ENCODE measurements at regions not wholly inside any gene's neighbourhood (a gene's known extent, or its start where the extent isn't known, plus 50 kb on each side); places are given as distances from the start of the nearest gene placed in this dataset.

DNA sequence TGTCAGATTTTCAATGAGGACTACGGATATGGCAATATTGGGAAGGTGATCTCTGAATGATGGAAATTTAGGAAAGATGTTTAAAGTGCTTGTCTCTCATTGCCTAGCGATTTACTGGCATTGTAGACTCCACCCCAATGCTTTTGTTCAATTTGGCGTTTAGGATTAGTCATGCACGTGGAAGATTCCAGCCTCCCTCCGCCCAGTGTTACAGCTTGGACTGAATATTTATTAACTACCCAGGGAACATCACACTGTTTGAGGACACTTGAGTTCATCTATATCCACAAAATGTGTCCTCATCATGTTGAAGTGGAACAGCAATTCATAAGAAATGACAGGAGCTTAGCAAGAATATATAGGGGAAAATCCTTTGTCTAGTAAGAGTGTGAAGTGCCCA lies 738.8 kb upstream of the RBFOX1 start:
- H3K4me1 Mint-ChIP-seq: no peaks in the 10 kb centered on the region
- CTCF ChIA-PET: no interaction called here
- H3K9me3 Mint-ChIP-seq: peaks cover 19% of the 10 kb centered on the region
- no peaks in the 10 kb centered on the region for H3K27me3 Mint-ChIP-seq
- H3K36me3 Mint-ChIP-seq (ENCODE audit: low read depth): no peaks in the 10 kb centered on the region
- DNase-seq: no peak
- H3K4me3 Mint-ChIP-seq: no peak overlapping the region
- POLR2A ChIA-PET: no interaction called here
- no peak overlapping the region for H3K27ac Mint-ChIP-seq

DNA sequence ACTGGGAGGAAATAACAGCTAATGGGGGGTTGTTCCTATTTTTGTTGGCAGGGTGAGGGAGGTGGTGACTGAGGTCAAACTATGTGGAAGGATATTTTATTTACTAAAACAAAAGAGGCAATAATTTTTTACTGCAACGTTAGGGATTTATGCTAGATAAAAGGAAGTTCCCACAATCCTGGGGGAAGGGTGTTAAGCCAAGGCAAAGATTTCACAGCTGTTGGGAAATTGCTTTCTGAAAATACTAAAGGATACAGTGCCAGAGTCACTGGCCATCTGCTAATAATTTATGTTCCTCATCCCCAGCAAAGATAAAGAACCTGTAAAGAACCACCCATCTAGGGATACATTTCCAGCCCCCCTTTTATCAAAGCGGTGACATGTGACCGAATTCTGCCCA lies 756.0 kb upstream of the RBFOX1 start:
- no peaks in the 10 kb centered on the region for H3K4me1 Mint-ChIP-seq
- ChIA-PET CTCF (no interaction called here), POLR2A (no interaction called here)
- no peaks in the 10 kb centered on the region for H3K27me3 Mint-ChIP-seq
- H3K9me3 Mint-ChIP-seq: peaks cover 8% of the 10 kb centered on the region
- no peak for DNase-seq
- no peaks in the 10 kb centered on the region for H3K36me3 Mint-ChIP-seq (ENCODE audit: low read depth)
- H3K27ac Mint-ChIP-seq: no peak overlapping the region
- no peak overlapping the region for H3K4me3 Mint-ChIP-seq

DNA sequence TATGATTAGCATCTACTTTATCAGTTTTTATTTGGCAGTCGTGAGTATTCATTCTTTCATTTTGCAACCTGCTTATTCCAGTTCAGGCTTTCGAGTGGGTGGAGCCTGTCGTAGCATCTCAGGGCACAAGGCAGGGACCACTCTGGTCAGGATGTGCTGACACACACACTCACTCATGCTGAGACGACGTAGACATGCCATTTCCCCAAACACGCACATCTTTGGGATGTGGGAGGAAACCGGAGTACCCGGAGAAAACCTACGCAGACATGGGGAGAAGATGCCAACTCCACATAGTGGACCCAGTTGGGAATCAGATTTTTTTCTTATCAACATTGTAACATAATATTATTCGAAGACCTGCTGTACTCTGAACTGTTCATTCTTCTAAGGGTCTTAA lies 756.5 kb upstream of the RBFOX1 start:
- Mint-ChIP-seq H3K4me3 (no peak overlapping the region), H3K9me3 (peaks cover 8% of the 10 kb centered on the region), H3K27ac (no peak overlapping the region), H3K36me3 (ENCODE audit: low read depth) (no peaks in the 10 kb centered on the region), H3K4me1 (no peaks in the 10 kb centered on the region), H3K27me3 (no peaks in the 10 kb centered on the region)
- DNase-seq: no peak
- CTCF ChIA-PET: no interaction called here
- POLR2A ChIA-PET: no interaction called here

DNA sequence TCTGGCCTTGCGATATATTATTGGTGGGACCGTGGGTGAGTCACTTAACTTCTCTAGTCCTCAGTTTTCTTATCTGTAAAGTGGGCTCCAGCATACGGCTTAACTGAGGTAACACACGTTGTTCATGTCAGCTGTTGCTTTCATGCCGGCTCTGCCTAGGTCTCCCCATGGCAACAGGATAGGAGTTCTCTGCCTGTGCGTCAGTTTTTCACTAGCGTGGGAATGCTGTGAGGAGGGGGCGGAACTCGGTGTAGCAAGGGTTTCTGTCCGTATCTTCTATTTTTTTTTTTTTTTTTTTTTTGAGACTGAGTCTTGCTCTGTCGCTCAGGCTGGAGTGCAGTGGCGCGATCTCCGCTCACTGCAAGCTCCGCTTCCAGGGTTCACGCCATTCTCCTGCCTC lies 758.5 kb upstream of the RBFOX1 start:
- CTCF ChIA-PET: no interaction called here
- Mint-ChIP-seq H3K27me3 (no peaks in the 10 kb centered on the region), H3K4me3 (no peak overlapping the region), H3K4me1 (no peaks in the 10 kb centered on the region), H3K27ac (no peak overlapping the region), H3K9me3 (peaks cover 8% of the 10 kb centered on the region), H3K36me3 (ENCODE audit: low read depth) (no peaks in the 10 kb centered on the region)
- POLR2A ChIA-PET: no interaction called here
- DNase-seq: no peak

DNA sequence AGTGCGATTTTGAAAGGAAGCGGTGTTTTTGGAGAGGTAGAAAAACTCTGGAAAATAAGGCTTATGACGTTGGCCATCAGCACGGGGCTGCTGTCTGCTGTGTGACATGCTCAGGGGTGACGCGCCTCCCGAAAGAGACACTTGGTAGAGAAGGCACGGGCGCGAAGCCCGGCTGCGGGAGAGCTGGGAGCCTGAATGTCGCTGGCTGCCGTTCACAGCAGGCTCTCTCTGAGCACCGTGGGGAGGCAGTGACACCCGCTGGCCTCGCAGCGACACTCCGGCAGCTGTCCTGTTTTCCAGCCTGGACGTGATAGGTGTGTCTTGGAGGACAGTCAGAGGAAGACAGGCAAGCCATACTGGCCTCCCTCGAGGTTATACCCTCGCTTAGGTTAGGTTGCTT lies 759.1 kb upstream of the RBFOX1 start:
- H3K9me3 Mint-ChIP-seq: peaks cover 8% of the 10 kb centered on the region
- H3K27ac Mint-ChIP-seq: no peak overlapping the region
- ChIA-PET POLR2A (no interaction called here), CTCF (no interaction called here)
- H3K4me1 Mint-ChIP-seq: no peaks in the 10 kb centered on the region
- H3K4me3 Mint-ChIP-seq: no peak overlapping the region
- no peak for DNase-seq
- no peaks in the 10 kb centered on the region for H3K27me3 Mint-ChIP-seq
- H3K36me3 Mint-ChIP-seq (ENCODE audit: low read depth): no peaks in the 10 kb centered on the region

DNA sequence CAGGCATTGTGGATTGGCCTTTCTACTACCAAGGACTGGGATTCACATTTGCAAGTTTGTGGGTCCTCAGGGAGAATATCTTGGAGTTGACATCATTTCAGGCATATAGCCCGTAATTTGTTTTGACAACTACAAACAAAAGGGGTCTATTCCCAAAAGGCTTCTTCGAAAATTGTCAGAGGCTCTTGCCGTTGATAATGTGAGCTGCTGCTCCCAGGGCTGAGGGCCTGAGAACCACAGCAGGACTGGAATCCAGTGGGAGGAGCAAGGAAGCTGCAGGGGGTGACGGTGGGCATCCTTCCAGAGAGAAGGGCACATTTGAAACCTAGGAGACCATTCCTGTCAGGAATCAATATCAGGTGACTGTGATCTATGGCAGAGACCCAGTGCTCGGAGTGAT lies 761.6 kb upstream of the RBFOX1 start:
- CTCF ChIA-PET: no interaction called here
- no peaks in the 10 kb centered on the region for H3K27me3 Mint-ChIP-seq
- POLR2A ChIA-PET: no interaction called here

DNA sequence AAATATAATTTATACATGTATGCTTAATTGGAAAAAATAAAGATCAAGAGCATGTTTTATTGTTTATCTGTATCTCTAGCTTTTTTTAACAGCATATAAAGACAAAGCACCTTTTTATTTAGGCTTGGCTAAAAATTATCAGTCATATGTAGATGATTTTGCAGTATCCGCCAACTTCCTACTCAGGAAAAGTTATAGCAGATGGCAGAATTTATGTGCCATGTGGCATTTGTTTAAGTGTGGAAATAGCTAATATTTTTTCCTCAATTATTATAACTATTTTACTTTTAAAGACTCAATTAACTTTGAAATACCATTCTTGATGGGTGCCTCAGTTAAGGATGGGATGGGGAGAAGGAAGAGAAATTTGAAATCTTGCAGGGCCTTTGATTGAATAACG lies 762.1 kb upstream of the RBFOX1 start:
- no peak overlapping the region for H3K27ac Mint-ChIP-seq
- H3K4me1 Mint-ChIP-seq: no peaks in the 10 kb centered on the region
- ChIA-PET CTCF (no interaction called here), POLR2A (no interaction called here)
- no peaks in the 10 kb centered on the region for H3K27me3 Mint-ChIP-seq
- peaks cover 5% of the 10 kb centered on the region for H3K9me3 Mint-ChIP-seq
- DNase-seq: no peak
- H3K4me3 Mint-ChIP-seq: no peak overlapping the region
- no peaks in the 10 kb centered on the region for H3K36me3 Mint-ChIP-seq (ENCODE audit: low read depth)

More for the DNA sequence above, 761.6 kb upstream of the RBFOX1 start:
- Mint-ChIP-seq H3K4me1 (no peaks in the 10 kb centered on the region), H3K4me3 (no peak overlapping the region), H3K36me3 (ENCODE audit: low read depth) (no peaks in the 10 kb centered on the region), H3K27ac (no peak overlapping the region), H3K9me3 (peaks cover 5% of the 10 kb centered on the region)
- no peak for DNase-seq

DNA sequence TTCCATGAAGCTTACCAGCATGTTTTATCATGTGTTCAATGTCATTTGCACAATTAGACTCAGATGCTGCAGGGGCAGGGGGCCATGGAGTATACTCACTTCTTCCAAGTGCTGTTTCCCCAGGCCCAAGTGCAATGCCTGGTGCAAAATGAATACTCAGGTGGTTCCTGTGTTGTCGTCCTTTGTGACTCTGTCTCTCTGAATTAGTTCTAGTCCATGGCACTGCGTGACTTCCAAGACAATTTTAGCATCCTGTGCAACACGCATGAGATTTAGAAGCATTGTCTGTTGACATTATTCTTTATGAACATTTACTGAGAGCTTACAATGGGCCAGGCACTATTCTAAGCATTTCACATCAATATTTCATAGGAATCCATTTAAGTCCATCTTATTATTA lies 769.7 kb upstream of the RBFOX1 start:
- ChIA-PET POLR2A (no interaction called here), CTCF (no interaction called here)
- no peaks in the 10 kb centered on the region for H3K27me3 Mint-ChIP-seq
- no peak overlapping the region for H3K4me3 Mint-ChIP-seq
- no peak for DNase-seq
- H3K27ac Mint-ChIP-seq: no peak overlapping the region
- peaks cover 12% of the 10 kb centered on the region for H3K9me3 Mint-ChIP-seq
- H3K36me3 Mint-ChIP-seq (ENCODE audit: low read depth): no peaks in the 10 kb centered on the region
- no peaks in the 10 kb centered on the region for H3K4me1 Mint-ChIP-seq

DNA sequence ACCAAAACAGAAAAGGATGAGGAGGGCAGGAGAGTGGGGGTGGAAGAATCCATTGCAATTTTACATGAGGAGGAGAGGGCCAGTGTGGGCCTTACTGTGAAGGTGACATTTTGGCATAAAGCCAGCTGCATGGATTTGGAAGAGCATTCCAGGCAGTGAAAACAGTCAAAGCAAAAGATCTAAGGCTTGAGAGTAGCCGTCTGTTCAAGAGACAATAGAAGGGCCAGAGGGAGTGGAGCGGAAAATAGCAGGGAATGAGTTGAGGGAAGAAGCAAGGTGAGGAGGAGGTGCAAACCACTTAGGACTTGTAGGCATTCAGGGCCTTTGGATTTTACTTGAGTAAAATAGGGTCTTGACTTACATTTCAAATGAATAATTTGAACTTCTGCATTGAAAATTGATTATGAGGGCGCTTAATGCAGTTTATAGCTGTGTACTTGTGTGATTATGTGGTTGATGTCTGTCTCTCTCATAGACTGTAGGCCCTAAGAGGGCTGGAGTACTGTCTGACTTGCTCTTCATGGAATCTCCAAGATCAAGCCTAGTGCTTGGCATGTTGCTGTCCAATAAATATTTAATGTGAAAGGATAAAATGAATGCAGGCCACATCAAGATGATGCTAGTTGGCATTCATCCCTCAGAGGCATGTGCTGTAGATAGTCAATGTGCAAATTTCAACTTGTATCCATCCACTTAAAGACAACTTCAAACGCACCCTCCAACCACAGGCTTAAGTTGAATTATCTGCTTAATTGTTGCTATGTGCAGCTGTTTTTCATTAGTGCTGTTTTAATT lies 772.1 kb upstream of the RBFOX1 start:
- ChIA-PET POLR2A (no interaction called here), CTCF (no interaction called here)
- no peak overlapping the region for H3K4me3 Mint-ChIP-seq
- DNase-seq: no peak
- no peaks in the 10 kb centered on the region for H3K4me1 Mint-ChIP-seq
- no peaks in the 10 kb centered on the region for H3K36me3 Mint-ChIP-seq (ENCODE audit: low read depth)
- H3K27ac Mint-ChIP-seq: no peak overlapping the region
- no peaks in the 10 kb centered on the region for H3K27me3 Mint-ChIP-seq
- peaks cover 15% of the 10 kb centered on the region for H3K9me3 Mint-ChIP-seq

DNA sequence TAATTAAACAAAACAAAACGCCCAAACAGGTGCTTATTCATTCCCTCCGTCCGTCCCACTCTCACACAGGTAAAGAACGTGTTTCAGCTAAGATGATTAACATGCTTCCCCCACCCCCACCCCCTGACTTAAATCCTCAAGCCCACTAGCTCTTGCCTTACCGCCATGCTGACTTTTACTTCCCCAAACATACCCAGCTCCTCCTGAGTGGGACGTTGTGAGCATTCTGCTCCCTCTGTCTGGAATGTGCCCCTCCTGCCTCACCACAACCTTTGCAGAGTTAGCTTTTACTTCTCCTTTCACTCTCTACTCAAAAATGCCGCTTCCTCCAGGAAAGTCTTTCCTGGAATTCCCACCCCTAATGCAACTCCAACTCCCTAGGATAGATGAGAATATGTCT lies 774.0 kb upstream of the RBFOX1 start:
- Mint-ChIP-seq H3K27me3 (no peaks in the 10 kb centered on the region), H3K27ac (no peak overlapping the region), H3K36me3 (ENCODE audit: low read depth) (no peaks in the 10 kb centered on the region), H3K9me3 (peaks cover 14% of the 10 kb centered on the region), H3K4me3 (no peak overlapping the region), H3K4me1 (no peaks in the 10 kb centered on the region)
- ChIA-PET POLR2A (no interaction called here), CTCF (no interaction called here)
- DNase-seq: no peak

DNA sequence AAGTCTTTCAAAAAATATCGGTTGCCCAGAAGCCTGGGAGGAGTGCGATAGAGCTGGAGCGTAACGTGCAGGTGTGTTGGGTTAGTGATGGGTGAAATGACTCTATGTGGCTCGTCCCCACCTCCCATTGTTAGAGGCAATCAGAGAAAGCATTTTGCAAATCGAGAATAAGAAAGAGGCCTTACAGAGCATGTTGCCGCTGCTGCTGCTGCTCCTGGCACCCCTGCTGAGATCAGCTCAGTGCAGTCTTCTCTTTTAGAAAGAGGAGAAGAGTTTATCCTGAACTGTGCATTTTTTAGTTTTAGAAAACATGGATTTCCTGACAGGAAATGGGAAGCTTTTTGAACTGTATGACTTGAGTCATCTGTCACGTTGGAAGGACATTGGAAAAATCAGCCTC lies 774.5 kb upstream of the RBFOX1 start:
- Mint-ChIP-seq H3K36me3 (ENCODE audit: low read depth) (no peaks in the 10 kb centered on the region), H3K9me3 (peaks cover 17% of the 10 kb centered on the region), H3K27ac (no peak overlapping the region), H3K4me1 (no peaks in the 10 kb centered on the region), H3K4me3 (no peak overlapping the region), H3K27me3 (no peaks in the 10 kb centered on the region)
- CTCF ChIA-PET: no interaction called here
- DNase-seq: no peak
- POLR2A ChIA-PET: no interaction called here

DNA sequence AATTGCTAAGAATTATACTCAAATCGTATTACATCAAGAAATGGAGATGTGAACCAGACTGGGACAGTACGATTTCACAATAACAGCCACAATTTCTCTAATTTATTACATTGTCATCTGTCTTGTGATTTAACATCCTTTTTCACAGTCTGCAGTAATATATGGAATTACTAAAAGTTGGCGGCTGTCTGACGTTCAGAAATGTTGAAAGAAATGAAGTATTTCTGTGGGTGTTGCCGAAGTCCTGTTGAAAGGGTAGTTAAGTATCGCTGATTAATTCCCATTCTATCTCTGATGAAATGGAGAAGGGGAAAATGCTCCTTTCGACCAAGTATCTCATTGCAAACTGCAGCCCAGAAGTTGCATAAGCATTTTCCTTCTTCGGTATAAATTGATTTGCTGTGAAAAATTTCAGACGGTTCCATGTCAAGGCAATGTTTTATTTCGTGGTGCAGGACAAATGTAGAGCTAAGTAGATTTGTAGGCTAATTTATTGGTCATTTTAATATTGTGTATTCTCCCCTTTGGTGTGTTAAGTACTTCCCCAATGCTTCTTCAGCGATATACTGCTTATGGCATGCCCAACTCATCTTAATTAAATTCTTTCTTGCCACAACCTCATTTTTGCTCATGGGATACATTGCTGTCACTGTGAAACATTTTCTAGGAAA lies 775.2 kb upstream of the RBFOX1 start:
- Mint-ChIP-seq H3K4me1 (no peaks in the 10 kb centered on the region), H3K27me3 (no peaks in the 10 kb centered on the region), H3K27ac (no peak overlapping the region), H3K36me3 (ENCODE audit: low read depth) (no peaks in the 10 kb centered on the region), H3K4me3 (no peak overlapping the region), H3K9me3 (peaks cover 17% of the 10 kb centered on the region)
- ChIA-PET POLR2A (no interaction called here), CTCF (no interaction called here)
- DNase-seq: no peak

DNA sequence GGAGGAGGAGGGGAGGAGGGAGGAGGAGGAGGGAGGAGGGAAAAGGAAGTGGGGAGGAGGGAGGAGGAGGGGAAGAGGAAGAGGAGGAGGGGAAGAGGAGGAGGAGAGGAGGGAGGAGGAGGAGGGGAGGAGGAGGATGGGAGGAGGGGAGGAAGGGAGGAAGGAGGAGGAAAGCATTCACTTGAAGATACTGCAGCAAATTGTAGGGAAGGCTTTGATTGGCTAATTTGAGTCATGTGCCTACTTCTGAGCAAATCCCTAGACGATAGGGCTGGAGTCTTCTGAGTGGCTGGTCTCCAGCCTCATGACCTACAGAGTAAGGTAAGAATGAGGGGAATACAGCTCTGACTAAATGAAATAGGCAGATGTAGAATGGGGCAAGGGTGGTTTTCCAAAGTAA lies 783.2 kb upstream of the RBFOX1 start:
- H3K4me3 Mint-ChIP-seq: no peak overlapping the region
- no peaks in the 10 kb centered on the region for H3K36me3 Mint-ChIP-seq (ENCODE audit: low read depth)
- DNase-seq: no peak
- CTCF ChIA-PET: no interaction called here
- no peak overlapping the region for H3K27ac Mint-ChIP-seq
- POLR2A ChIA-PET: no interaction called here
- no peaks in the 10 kb centered on the region for H3K27me3 Mint-ChIP-seq
- peaks cover 13% of the 10 kb centered on the region for H3K9me3 Mint-ChIP-seq
- no peaks in the 10 kb centered on the region for H3K4me1 Mint-ChIP-seq

DNA sequence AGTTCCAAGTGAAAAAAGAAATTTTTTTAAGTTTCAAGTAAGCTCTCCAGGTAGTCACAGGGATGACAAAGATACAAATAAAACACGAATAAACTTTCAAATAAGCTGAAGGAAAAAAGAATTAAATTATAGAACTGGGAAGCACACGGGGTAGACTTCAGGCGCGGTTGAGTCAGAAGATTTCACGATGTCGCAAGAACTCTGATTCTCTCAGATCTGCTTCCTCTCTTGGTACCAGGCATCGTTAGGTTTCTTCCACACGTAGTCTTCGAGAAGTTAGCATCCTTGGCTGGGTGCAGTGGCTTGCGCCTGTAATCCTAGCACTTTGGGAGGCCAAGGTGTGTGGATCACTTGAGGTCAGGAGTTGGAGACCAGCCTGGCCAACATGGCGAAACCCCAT lies 784.1 kb upstream of the RBFOX1 start:
- H3K4me3 Mint-ChIP-seq: no peak overlapping the region
- H3K9me3 Mint-ChIP-seq: peaks cover 10% of the 10 kb centered on the region
- no peak overlapping the region for H3K27ac Mint-ChIP-seq
- no peak for DNase-seq
- no peaks in the 10 kb centered on the region for H3K36me3 Mint-ChIP-seq (ENCODE audit: low read depth)
- ChIA-PET CTCF (no interaction called here), POLR2A (no interaction called here)
- no peaks in the 10 kb centered on the region for H3K27me3 Mint-ChIP-seq
- no peaks in the 10 kb centered on the region for H3K4me1 Mint-ChIP-seq
